ENCODE measurements at regions not wholly inside any gene's neighbourhood (a gene's known extent, or its start where the extent isn't known, plus 50 kb on each side); places are given as distances from the start of the nearest gene placed in this dataset.

GRCh38 chr13:76336889-76337844 lies 549.0 kb downstream of the KCTD12 start:
- H3K27me3 ChIP-seq (ENCODE audit: control insufficient read depth in 1 of 2, insufficient read depth in 2 of 2, low read length in 2 of 2), result no peaks in the 10 kb centered on the region
- no peak for ATAC-seq (ENCODE audit: poor library complexity)
- no peak overlapping the region for H3K4me3 ChIP-seq (ENCODE audit: low read length)
- no peaks in the 10 kb centered on the region for H3K36me3 Mint-ChIP-seq (ENCODE audit: low read depth)
- no peak for DNase-seq
- H3K9me3 ChIP-seq (ENCODE audit: control insufficient read depth in 1 of 2, insufficient read depth in 1 of 2, low read length in 2 of 2), result peaks cover 0 to under 1% of the 10 kb centered on the region in 2 experiments
- peaks cover 2% of the 10 kb centered on the region for H3K27me3 Mint-ChIP-seq
- TF ChIP-seq, protein P1, sequence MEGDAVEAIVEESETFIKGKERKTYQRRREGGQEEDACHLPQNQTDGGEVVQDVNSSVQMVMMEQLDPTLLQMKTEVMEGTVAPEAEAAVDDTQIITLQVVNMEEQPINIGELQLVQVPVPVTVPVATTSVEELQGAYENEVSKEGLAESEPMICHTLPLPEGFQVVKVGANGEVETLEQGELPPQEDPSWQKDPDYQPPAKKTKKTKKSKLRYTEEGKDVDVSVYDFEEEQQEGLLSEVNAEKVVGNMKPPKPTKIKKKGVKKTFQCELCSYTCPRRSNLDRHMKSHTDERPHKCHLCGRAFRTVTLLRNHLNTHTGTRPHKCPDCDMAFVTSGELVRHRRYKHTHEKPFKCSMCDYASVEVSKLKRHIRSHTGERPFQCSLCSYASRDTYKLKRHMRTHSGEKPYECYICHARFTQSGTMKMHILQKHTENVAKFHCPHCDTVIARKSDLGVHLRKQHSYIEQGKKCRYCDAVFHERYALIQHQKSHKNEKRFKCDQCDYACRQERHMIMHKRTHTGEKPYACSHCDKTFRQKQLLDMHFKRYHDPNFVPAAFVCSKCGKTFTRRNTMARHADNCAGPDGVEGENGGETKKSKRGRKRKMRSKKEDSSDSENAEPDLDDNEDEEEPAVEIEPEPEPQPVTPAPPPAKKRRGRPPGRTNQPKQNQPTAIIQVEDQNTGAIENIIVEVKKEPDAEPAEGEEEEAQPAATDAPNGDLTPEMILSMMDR (IDR thresholded peaks at IDR 0.05), result no peak
- no peaks in the 10 kb centered on the region for H3K9me3 Mint-ChIP-seq
- no peak overlapping the region for H3K4me3 Mint-ChIP-seq
- no peak overlapping the region for H3K27ac Mint-ChIP-seq
- no peaks in the 10 kb centered on the region for H3K4me1 ChIP-seq (ENCODE audit: insufficient read depth, low read length)
- no peaks in the 10 kb centered on the region for H3K36me3 ChIP-seq (ENCODE audit: insufficient read depth, low read length)
- H3K27ac ChIP-seq (ENCODE audit: low read depth in 1 of 2, low read length in 2 of 2), result no peak overlapping the region
- H3K4me1 Mint-ChIP-seq (ENCODE audit: low read depth), result no peaks in the 10 kb centered on the region
- intact Hi-C loops (cut with DNase I, micrococcal nuclease), result no loop called here
- POLR2A ChIA-PET, result no interaction called here
- CTCF ChIA-PET, result no interaction called here

DNA sequence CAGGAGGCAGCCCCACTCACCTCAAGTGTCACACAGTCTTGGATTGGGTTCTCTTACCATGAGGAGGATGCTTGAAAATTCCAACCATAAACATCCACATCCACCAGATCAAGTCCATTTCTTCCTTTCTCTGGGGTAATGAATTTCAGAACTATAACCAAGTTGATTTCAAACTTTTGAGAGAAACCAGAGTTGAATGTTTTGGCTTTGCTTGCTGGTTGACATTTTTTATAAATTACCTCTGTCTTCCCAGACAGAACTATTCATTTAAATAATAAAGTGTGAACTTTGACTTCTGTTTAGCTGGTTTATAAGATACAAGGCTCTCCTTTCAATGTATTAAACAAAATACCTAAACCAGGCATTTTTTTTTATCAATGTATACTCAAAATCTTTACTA lies 550.7 kb downstream of the KCTD12 start:
- Histone ChIP-seq H3K27ac (ENCODE audit: low read depth in 1 of 2, low read length in 2 of 2) (no peak overlapping the region), H3K27me3 (ENCODE audit: control insufficient read depth in 1 of 2, insufficient read depth in 2 of 2, low read length in 2 of 2) (no peaks in the 10 kb centered on the region), H3K4me3 (ENCODE audit: low read length) (no peak overlapping the region), H3K9me3 (ENCODE audit: control insufficient read depth in 1 of 2, insufficient read depth in 1 of 2, low read length in 2 of 2) (no peaks in the 10 kb centered on the region), H3K4me1 (ENCODE audit: insufficient read depth, low read length) (no peaks in the 10 kb centered on the region), H3K36me3 (ENCODE audit: insufficient read depth, low read length) (no peaks in the 10 kb centered on the region)
- DNase-seq, result no peak
- intact Hi-C loops (cut with DNase I, micrococcal nuclease), result no loop called here
- TF ChIP-seq, protein P1 (IDR thresholded peaks at IDR 0.05), result no peak
- Mint-ChIP-seq H3K4me1 (ENCODE audit: low read depth) (no peaks in the 10 kb centered on the region), H3K4me3 (no peak overlapping the region), H3K27ac (no peak overlapping the region), H3K36me3 (ENCODE audit: low read depth) (no peaks in the 10 kb centered on the region), H3K27me3 (no peaks in the 10 kb centered on the region), H3K9me3 (no peaks in the 10 kb centered on the region)
- ATAC-seq (ENCODE audit: poor library complexity), result no peak
- POLR2A ChIA-PET, result no interaction called here
- CTCF ChIA-PET, result no interaction called here

DNA sequence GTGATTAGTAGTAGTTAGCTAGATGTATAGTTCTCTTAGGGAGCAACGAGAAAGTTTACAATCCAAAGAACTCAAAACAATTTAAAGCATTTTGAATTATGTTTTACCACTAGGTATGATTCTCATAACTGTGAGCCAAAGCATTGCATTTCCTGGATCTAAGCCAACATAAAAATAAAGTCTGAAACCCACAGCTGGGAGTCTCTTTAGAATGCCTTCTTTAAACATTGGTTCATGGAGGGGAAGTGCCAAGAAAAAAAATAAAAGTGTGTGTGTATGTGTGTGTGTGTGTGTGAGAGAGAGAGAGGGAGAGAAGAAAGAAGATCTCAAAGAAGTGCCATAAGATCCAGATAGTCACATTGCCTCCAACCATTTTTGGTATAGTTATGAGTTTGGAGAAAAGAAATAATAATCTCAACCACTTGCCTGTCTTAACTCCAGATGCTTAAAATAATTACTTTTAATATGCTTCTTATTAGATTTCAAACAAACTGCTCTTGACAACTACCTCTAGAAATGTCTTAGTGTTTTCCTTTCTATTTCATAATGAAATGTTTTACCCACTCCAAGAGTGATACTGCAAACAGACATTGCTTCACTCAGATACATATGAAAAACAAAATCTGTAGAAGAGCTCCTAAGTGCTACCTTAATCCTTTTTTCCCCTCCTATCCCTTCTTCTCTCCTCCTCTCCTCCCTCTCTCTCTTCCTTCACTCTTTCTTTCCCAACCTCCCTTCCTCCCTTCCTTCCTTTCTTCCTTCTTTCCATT lies 554.1 kb downstream of the KCTD12 start:
- Histone ChIP-seq H3K9me3 (ENCODE audit: control insufficient read depth in 1 of 2, insufficient read depth in 1 of 2, low read length in 2 of 2) (no peaks in the 10 kb centered on the region), H3K27me3 (ENCODE audit: control insufficient read depth in 1 of 2, insufficient read depth in 2 of 2, low read length in 2 of 2) (no peaks in the 10 kb centered on the region), H3K36me3 (ENCODE audit: insufficient read depth, low read length) (no peaks in the 10 kb centered on the region), H3K4me3 (ENCODE audit: low read length) (no peak overlapping the region), H3K4me1 (ENCODE audit: insufficient read depth, low read length) (no peaks in the 10 kb centered on the region), H3K27ac (ENCODE audit: low read depth in 1 of 2, low read length in 2 of 2) (no peak overlapping the region)
- DNase-seq (no peak), ATAC-seq (ENCODE audit: poor library complexity) (no peak)
- H3K27me3 Mint-ChIP-seq, result no peaks in the 10 kb centered on the region
- H3K4me3 Mint-ChIP-seq, result no peak overlapping the region
- POLR2A ChIA-PET, result no interaction called here
- no peaks in the 10 kb centered on the region for H3K4me1 Mint-ChIP-seq (ENCODE audit: low read depth)
- H3K9me3 Mint-ChIP-seq, result no peaks in the 10 kb centered on the region
- no peaks in the 10 kb centered on the region for H3K36me3 Mint-ChIP-seq (ENCODE audit: low read depth)
- CTCF ChIA-PET, result no interaction called here
- intact Hi-C loops (cut with DNase I, micrococcal nuclease), result no loop called here
- no peak overlapping the region for H3K27ac Mint-ChIP-seq
- TF ChIP-seq, protein P1 (IDR thresholded peaks at IDR 0.05), result no peak
